SK-N-SH treated with all-trans-retinoic acid at 6 μM for 48 hours (cell line): ENCODE measurements at regions not wholly inside any gene's neighbourhood (a gene's known extent, or its start where the extent isn't known, plus 50 kb on each side); places are given as distances from the start of the nearest gene placed in this dataset.

Experiments used
- ATAC-seq: fragments of 200-7000 bp; cut with Tn5 transposase; 3 replicates; pipeline ENCODE4 v1.9.1; 2020; ENCODE audit warnings: mild to moderate bottlenecking, moderate library complexity
- ARNTL ChIP-seq: fragments of 450-650 bp; formaldehyde crosslinking; IDR thresholded peaks from 2 replicates; pipeline ENCODE4 v1.5.0; 2020; ENCODE audit warnings: low read depth, mild to moderate bottlenecking, moderate library complexity, borderline replicate concordance
- BACH2 ChIP-seq: fragments of 250-450 bp; sonication (Bioruptor Pico); IDR thresholded peaks from 2 replicates; pipeline ENCODE4 v1.9.0; 2021; ENCODE audit warnings: mild to moderate bottlenecking, borderline replicate concordance
- CREB5 ChIP-seq: fragments of 250-450 bp; sonication (Bioruptor Pico); IDR thresholded peaks from 2 replicates; pipeline ENCODE4 v1.5.1; 2020; ENCODE audit warnings: low read depth, mild to moderate bottlenecking, moderate library complexity
- CSDC2 ChIP-seq: fragments of 250-450 bp; sonication (Bioruptor Pico); IDR thresholded peaks from 2 replicates; pipeline ENCODE4 v1.5.0; 2020; ENCODE audit warnings: mild to moderate bottlenecking, moderate library complexity
- ESRRG ChIP-seq: fragments of 250-450 bp; sonication (Bioruptor Pico); IDR thresholded peaks from 2 replicates; pipeline ENCODE4 v1.6.1; 2021; ENCODE audit warnings: mild to moderate bottlenecking
- GLIS3 ChIP-seq: fragments of 250-450 bp; sonication (Bioruptor Pico); IDR thresholded peaks from 2 replicates; pipeline ENCODE4 v1.5.0; 2020; ENCODE audit warnings: mild to moderate bottlenecking, moderate library complexity
- ISL1 ChIP-seq: fragments of 250-450 bp; sonication (Bioruptor Pico); IDR thresholded peaks from 2 replicates; pipeline ENCODE4 v2.1.2; 2022; ENCODE audit warnings: mild to moderate bottlenecking, moderate library complexity
- PATZ1 ChIP-seq: fragments of 250-450 bp; sonication (Bioruptor Pico); IDR thresholded peaks from 2 replicates; pipeline ENCODE4 v1.8.0; 2020; ENCODE audit warnings: mild to moderate bottlenecking, moderate library complexity, borderline replicate concordance
- POU6F1 ChIP-seq: fragments of 250-450 bp; sonication (Bioruptor Pico); IDR thresholded peaks from 2 replicates; pipeline ENCODE4 v1.8.0; 2021; ENCODE audit warnings: low read depth, mild to moderate bottlenecking, moderate library complexity, borderline replicate concordance
- PPARA ChIP-seq: fragments of 250-450 bp; sonication (Bioruptor Pico); IDR thresholded peaks from 2 replicates; pipeline ENCODE4 v1.5.0; 2020; ENCODE audit warnings: mild to moderate bottlenecking, borderline replicate concordance
- RARB ChIP-seq: fragments of 250-450 bp; sonication (Bioruptor Pico); IDR thresholded peaks from 2 replicates; pipeline ENCODE4 v1.8.0; 2021; ENCODE audit warnings: mild to moderate bottlenecking, moderate library complexity
- SNAI2 ChIP-seq: fragments of 250-450 bp; sonication (Bioruptor Pico); IDR thresholded peaks from 2 replicates; pipeline ENCODE4 v1.5.0; 2020; ENCODE audit warnings: mild to moderate bottlenecking, moderate library complexity
- TCF4 ChIP-seq: fragments of 250-450 bp; sonication (Bioruptor Pico); IDR thresholded peaks from 2 replicates; pipeline ENCODE4 v1.8.0; 2021; ENCODE audit warnings: mild to moderate bottlenecking, moderate library complexity, borderline replicate concordance
- TSHZ2 ChIP-seq: fragments of 250-450 bp; sonication (Bioruptor Pico); IDR thresholded peaks from 2 replicates; pipeline ENCODE4 v1.5.0; 2020; ENCODE audit warnings: mild to moderate bottlenecking, moderate library complexity
- ZC3H10 ChIP-seq: fragments of 250-450 bp; sonication (Bioruptor Pico); IDR thresholded peaks from 2 replicates; pipeline ENCODE4 v1.5.1; 2021; ENCODE audit warnings: mild to moderate bottlenecking, moderate library complexity
- ZFP3 ChIP-seq: fragments of 250-450 bp; sonication (Bioruptor Pico); IDR thresholded peaks from 2 replicates; pipeline ENCODE4 v1.5.0; 2020; ENCODE audit warnings: mild to moderate bottlenecking, moderate library complexity
- ZFP30 ChIP-seq: fragments of 450-650 bp; formaldehyde crosslinking; IDR thresholded peaks from 2 replicates; pipeline ENCODE4 v1.5.0; 2022; ENCODE audit warnings: mild to moderate bottlenecking, moderate library complexity
- ZNF565 ChIP-seq: fragments of 450-650 bp; formaldehyde crosslinking; conservative IDR thresholded peaks from 2 replicates; pipeline ENCODE4 v1.5.0; 2020; ENCODE audit warnings: low read depth, mild to moderate bottlenecking, moderate library complexity
- ZNF70 ChIP-seq: fragments of 450-650 bp; formaldehyde crosslinking; IDR thresholded peaks from 2 replicates; pipeline ENCODE4 v1.5.0; 2020; ENCODE audit warnings: mild to moderate bottlenecking, moderate library complexity
- ZNF8 ChIP-seq: fragments of 450-650 bp; formaldehyde crosslinking; IDR thresholded peaks from 2 replicates; pipeline ENCODE4 v1.5.0; 2020; ENCODE audit warnings: mild to moderate bottlenecking, moderate library complexity

GRCh38 chr7:63027075-63027474 is 971.6 kb upstream of the ZNF722 start:
- TF ChIP-seq ISL1 (CRISPR knock-in tag) (no peak), ZC3H10 (CRISPR knock-in tag) (no peak), RARB (CRISPR knock-in tag) (no peak), ZFP3 (CRISPR knock-in tag) (no peak), TSHZ2 (CRISPR knock-in tag) (no peak), PPARA (no peak), ARNTL (CRISPR knock-in tag) (no peak), BACH2 (CRISPR knock-in tag) (no peak), ZNF70 (no peak)
- TF ChIP-seq, all 23 proteins: peak for 0
- ATAC-seq: no peak

- ATAC-seq: no peak
- TF ChIP-seq ESRRG (CRISPR knock-in tag): no peak
Measured at GRCh38 chr7:63028376-63029206, 970.1 kb upstream of the ZNF722 start.

- no peak for TF ChIP-seq ZFP3 (CRISPR knock-in tag)
- TF ChIP-seq CSDC2 (CRISPR knock-in tag): no peak
- no peak for TF ChIP-seq GLIS3
- no peak for TF ChIP-seq ISL1 (CRISPR knock-in tag)
- TF ChIP-seq SNAI2 (CRISPR knock-in tag): no peak
- no peak for TF ChIP-seq TCF4
- no peak for TF ChIP-seq ARNTL (CRISPR knock-in tag)
- TF ChIP-seq, all 23 proteins: peak for 0
- ATAC-seq: no peak
Measured at GRCh38 chr7:63029207-63029522, 969.5 kb upstream of the ZNF722 start.

- ATAC-seq: no peak
Measured at GRCh38 chr7:63030061-63030460, 968.6 kb upstream of the ZNF722 start.

More at GRCh38 chr7:63030061-63030460, 968.6 kb upstream of the ZNF722 start:
- TF ChIP-seq ZNF565 (CRISPR knock-in tag) (no peak), ESRRG (CRISPR knock-in tag) (no peak), GLIS3 (no peak), POU6F1 (CRISPR knock-in tag) (no peak), PATZ1 (CRISPR knock-in tag) (no peak), CSDC2 (CRISPR knock-in tag) (no peak), TSHZ2 (CRISPR knock-in tag) (no peak), ZFP30 (CRISPR knock-in tag) (no peak), ZNF8 (CRISPR knock-in tag) (no peak), CREB5 (CRISPR knock-in tag) (no peak), ZFP3 (CRISPR knock-in tag) (no peak), TCF4 (no peak)
- TF ChIP-seq, all 23 proteins: peak for 0
